T47D (cell line): ENCODE measurements at regions not wholly inside any gene's neighbourhood (a gene's known extent, or its start where the extent isn't known, plus 50 kb on each side); places are given as distances from the start of the nearest gene placed in this dataset.
"Not testable (repeated sequence)": the region's sequence is repeated elsewhere in the genome, so short reads cannot be mapped to it uniquely, and the experiment has no call there.

Experiments used
- DNase-seq, 2 experiments: peaks; one replicate each; pipeline versions ENCODE4 v3.0.0 to v3.0.0-alpha.2; 2011 to 2012; ENCODE audit warnings: low read depth in 1 of 2, low spot score in 1 of 2
- JUND ChIP-seq: IDR thresholded peaks from 2 replicates; pipeline ENCODE4 v1.6.1; 2012; ENCODE audit warnings: low read depth
- in situ Hi-C: cut with HindIII; loops from 2 replicates; pipeline ENCODE4 v1.10.0; 2016; ENCODE audit warnings: low sequenced_read_pairs, low pct_unique_long_range_greater_than_20kb

DNA sequence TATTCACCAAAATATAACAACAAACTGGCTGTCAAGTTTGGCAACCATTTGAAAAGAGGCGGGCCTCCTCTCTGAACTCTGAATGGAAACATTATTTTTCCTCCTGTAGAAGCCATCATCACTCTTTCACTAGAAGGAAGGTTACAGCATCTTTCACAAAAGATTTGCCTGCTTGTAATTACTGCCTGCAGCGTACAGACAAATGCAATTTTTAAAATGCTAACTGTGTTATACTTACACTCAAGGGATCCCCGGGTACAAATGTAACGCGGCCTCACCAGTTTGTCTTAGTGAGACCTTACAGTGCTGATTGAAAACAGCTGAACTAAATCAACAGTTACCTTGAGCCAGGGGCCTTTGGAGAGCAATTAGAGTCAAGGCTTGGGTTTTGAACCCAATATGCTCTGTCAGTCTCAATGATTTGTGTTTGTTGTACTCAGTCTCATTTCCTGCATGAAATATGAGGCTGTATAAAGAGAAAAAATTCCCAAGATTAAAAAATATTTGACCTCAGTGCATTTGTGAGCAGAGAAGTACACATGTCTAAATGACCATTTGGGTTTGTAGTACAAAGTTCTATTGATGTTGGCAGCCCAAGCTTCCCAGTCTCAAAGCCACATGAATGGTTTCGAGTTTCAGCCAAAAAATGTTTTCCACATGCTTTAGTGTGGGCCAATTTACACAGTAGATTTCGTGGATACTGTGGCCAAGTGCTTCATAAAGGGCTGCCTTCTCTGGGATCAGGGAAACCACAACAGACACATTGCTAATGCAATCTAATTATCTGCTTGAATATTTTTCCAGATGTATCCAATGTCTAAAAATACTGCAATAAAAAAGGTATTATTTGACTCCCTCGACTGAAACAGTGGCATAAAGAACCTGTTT is 500.0 kb downstream of the SPATA31D1 start:
- TF ChIP-seq JUND = no peak
- in situ Hi-C loops = no loop called here
- peak in 1 of 2 experiments; percentile 44 for DNase-seq

GRCh38 chr9:82489201-82489821 is 500.7 kb downstream of the SPATA31D1 start:
- in situ Hi-C loops = no loop called here
- DNase-seq = peak in 1 of 2 experiments; percentile 25
- no peak for TF ChIP-seq JUND

DNA sequence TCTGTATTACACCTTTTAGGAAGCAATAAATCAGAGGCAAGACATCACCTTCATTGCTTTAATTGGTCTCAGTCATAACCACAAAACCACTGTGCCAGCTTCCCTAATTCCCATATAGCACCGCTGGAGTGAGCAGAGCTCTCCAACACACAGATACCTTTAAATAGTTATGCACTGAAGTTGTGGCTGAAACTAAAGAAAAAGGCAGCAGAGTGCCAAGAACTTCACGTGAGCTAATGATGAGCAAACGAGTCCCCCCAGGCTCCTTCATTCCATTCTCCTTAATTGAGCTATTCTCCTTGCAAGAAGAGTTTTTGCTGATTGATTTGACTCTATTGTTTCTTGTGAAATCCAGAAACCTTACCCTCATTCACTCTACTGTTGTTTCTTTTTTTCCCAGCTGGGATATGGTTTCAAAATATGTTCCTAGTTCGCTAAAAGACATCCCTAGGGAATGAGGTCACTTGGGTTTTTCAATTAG is 501.5 kb downstream of the SPATA31D1 start:
- no peak for DNase-seq
- in situ Hi-C loops = no loop called here
- no peak for TF ChIP-seq JUND

GRCh38 chr9:82490821-82491220 is 502.2 kb downstream of the SPATA31D1 start:
- in situ Hi-C loops, DNase-seq: not testable (repeated sequence)

GRCh38 chr9:82491604-82492003 is 503.0 kb downstream of the SPATA31D1 start:
- in situ Hi-C loops = no loop called here
- no peak for DNase-seq
- no peak for TF ChIP-seq JUND

- TF ChIP-seq JUND = no peak
- in situ Hi-C loops = no loop called here
These were observed 503.7 kb downstream of the SPATA31D1 start for GRCh38 chr9:82492274-82492673.

GRCh38 chr9:82495884-82496777 is 507.6 kb downstream of the SPATA31D1 start:
- in situ Hi-C loops = no loop called here
- no peak for TF ChIP-seq JUND
- DNase-seq = no peak

More at GRCh38 chr9:82492274-82492673, 503.7 kb downstream of the SPATA31D1 start:
- no peak for DNase-seq

- in situ Hi-C loops = no loop called here
- TF ChIP-seq JUND = no peak
- DNase-seq = no peak
These were observed 510.2 kb downstream of the SPATA31D1 start for GRCh38 chr9:82498541-82499317.

- no peak for DNase-seq
These were observed 510.8 kb downstream of the SPATA31D1 start for GRCh38 chr9:82499337-82499736.

DNA sequence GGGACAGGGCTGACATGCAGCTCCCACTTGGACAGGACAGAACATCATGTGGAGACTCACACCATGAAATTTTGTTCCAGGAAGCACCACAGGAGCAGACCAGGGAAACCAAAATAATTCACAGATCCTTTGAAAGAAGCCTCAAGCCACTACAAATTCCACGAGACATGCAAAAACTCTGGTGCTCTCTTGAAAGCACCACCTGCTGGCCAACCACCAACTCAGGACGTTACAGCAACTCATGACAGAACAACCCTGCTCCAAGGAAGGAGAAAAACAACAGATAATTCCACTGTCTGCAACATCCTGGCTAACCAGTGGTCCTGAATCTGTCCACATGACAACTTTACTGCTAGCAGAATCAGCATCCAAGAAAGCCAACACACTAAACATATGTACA is 516.0 kb downstream of the SPATA31D1 start:
- TF ChIP-seq JUND = no peak
- in situ Hi-C loops = no loop called here
- DNase-seq = no peak

More at GRCh38 chr9:82499337-82499736, 510.8 kb downstream of the SPATA31D1 start:
- TF ChIP-seq JUND = no peak
- in situ Hi-C loops = no loop called here

DNA sequence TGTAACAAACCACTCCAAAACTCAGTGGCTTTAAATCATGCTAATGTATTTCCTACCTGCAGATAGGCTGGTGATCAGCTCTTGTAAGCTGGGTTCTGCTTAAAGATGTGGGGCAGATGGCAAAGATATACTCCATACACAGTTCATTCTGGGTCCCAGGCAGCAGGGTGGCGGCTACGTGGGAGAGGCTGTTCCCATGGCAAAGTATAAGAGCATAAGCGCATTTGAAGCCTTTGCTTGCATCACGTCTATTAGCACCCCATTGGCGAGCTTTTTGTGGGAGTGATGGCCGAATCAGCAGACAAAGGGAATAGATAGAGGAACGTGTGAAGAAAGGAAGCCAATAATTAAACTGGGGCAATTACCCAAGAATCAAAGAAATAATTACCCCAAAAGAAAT is 523.1 kb downstream of the SPATA31D1 start:
- in situ Hi-C loops = no loop called here
- no peak for TF ChIP-seq JUND
- no peak for DNase-seq

DNA sequence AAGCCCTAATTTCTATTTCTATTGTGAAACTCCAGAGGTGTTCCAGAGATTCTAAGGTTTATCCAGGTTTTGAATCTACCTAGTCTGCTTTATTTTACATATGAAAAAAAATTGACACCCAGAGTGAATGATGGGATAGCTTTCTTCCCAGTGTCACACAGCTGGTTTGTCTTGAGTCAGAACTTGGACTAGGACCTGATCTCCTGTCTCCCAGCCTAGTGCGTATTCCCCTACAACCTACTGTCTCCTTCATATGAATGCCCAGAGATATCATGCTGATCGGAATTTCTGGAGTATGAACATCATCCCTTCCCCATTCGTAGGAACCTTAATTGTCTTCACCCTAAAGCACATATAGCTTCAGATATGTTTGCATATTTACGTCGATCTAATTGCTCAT is 524.2 kb downstream of the SPATA31D1 start:
- DNase-seq = no peak
- in situ Hi-C loops = no loop called here
- TF ChIP-seq JUND = no peak
